ENCODE measurements at regions not wholly inside any gene's neighbourhood (a gene's known extent, or its start where the extent isn't known, plus 50 kb on each side); places are given as distances from the start of the nearest gene placed in this dataset.

GRCh38 chr5:58399951-58400350, 59.9 kb downstream of the PLK2 start:
- Histone ChIP-seq H3K27me3 (no peaks in the 10 kb centered on the region), H3K9ac (no peak overlapping the region), H3K27ac (no peak overlapping the region), H3F3A (ENCODE audit: low read depth) (no peaks in the 10 kb centered on the region), H3K36me3 (no peaks in the 10 kb centered on the region), H3K4me2 (no peak overlapping the region), H2AFZ (replicated peaks) (no peak overlapping the region), H3K79me2 (ENCODE audit: low read depth) (no peaks in the 10 kb centered on the region), H3K4me3 (no peak overlapping the region), H3K9me3 (ENCODE audit: low read depth) (no peaks in the 10 kb centered on the region), H4K20me1 (ENCODE audit: low read depth) (no peaks in the 10 kb centered on the region), H3K4me1 (no peaks in the 10 kb centered on the region)
- Mint-ChIP-seq H3K9me3 (no peaks in the 10 kb centered on the region), H3K27ac (no peak overlapping the region), H3K4me3 (no peak overlapping the region), H3K36me3 (no peaks in the 10 kb centered on the region), H3K4me1 (no peaks in the 10 kb centered on the region), H3K27me3 (ENCODE audit: insufficient read depth, low read depth) (peaks cover 2% of the 10 kb centered on the region)
- TF ChIP-seq EZH2phosphoT487 (IDR thresholded peaks at IDR 0.05) (no peak), CTCF (IDR thresholded peaks at IDR 0.05) (no peak), EZH2 (IDR thresholded peaks at IDR 0.05) (no peak)
- DNase-seq (ENCODE audit: low spot score): no peak

- no peaks in the 10 kb centered on the region for H3K36me3 ChIP-seq
- H3K79me2 ChIP-seq (ENCODE audit: low read depth): no peaks in the 10 kb centered on the region
- H3K4me2 ChIP-seq: no peak overlapping the region
- H4K20me1 ChIP-seq (ENCODE audit: low read depth): no peaks in the 10 kb centered on the region
- no peaks in the 10 kb centered on the region for H3K27me3 ChIP-seq
- TF ChIP-seq EZH2phosphoT487 (IDR thresholded peaks at IDR 0.05) (no peak), CTCF (IDR thresholded peaks at IDR 0.05) (no peak), EZH2 (IDR thresholded peaks at IDR 0.05) (no peak)
- no peaks in the 10 kb centered on the region for H3K4me1 ChIP-seq
- Mint-ChIP-seq H3K36me3 (no peaks in the 10 kb centered on the region), H3K4me1 (peaks cover 5% of the 10 kb centered on the region), H3K9me3 (no peaks in the 10 kb centered on the region), H3K4me3 (no peak overlapping the region), H3K27ac (no peak overlapping the region), H3K27me3 (ENCODE audit: insufficient read depth, low read depth) (peaks cover 2% of the 10 kb centered on the region)
- no peak overlapping the region for H3K27ac ChIP-seq
- H3K9ac ChIP-seq: no peak overlapping the region
- H3F3A ChIP-seq (ENCODE audit: low read depth): no peaks in the 10 kb centered on the region
- H3K4me3 ChIP-seq: no peak overlapping the region
- H2AFZ ChIP-seq (replicated peaks): no peak overlapping the region
- DNase-seq (ENCODE audit: low spot score): no peak
- no peaks in the 10 kb centered on the region for H3K9me3 ChIP-seq (ENCODE audit: low read depth)
These were observed 65.5 kb downstream of the PLK2 start for GRCh38 chr5:58394339-58394738.

GRCh38 chr5:58393716-58394115, 66.2 kb downstream of the PLK2 start:
- H3K4me3 ChIP-seq: no peak overlapping the region
- H3K36me3 Mint-ChIP-seq: no peaks in the 10 kb centered on the region
- H3K4me2 ChIP-seq: no peak overlapping the region
- no peaks in the 10 kb centered on the region for H4K20me1 ChIP-seq (ENCODE audit: low read depth)
- no peaks in the 10 kb centered on the region for H3K9me3 Mint-ChIP-seq
- H3K9me3 ChIP-seq (ENCODE audit: low read depth): no peaks in the 10 kb centered on the region
- no peak overlapping the region for H3K4me3 Mint-ChIP-seq
- no peak overlapping the region for H2AFZ ChIP-seq (replicated peaks)
- H3K9ac ChIP-seq: no peak overlapping the region
- H3K79me2 ChIP-seq (ENCODE audit: low read depth): no peaks in the 10 kb centered on the region
- H3K36me3 ChIP-seq: no peaks in the 10 kb centered on the region
- DNase-seq (ENCODE audit: low spot score): no peak
- no peak overlapping the region for H3K27ac ChIP-seq
- H3K4me1 ChIP-seq: no peaks in the 10 kb centered on the region
- TF ChIP-seq CTCF (IDR thresholded peaks at IDR 0.05) (no peak), EZH2phosphoT487 (IDR thresholded peaks at IDR 0.05) (no peak), EZH2 (IDR thresholded peaks at IDR 0.05) (no peak)
- H3K4me1 Mint-ChIP-seq: peaks cover 5% of the 10 kb centered on the region
- H3K27me3 Mint-ChIP-seq (ENCODE audit: insufficient read depth, low read depth): peaks cover 2% of the 10 kb centered on the region
- H3K27me3 ChIP-seq: no peaks in the 10 kb centered on the region
- no peaks in the 10 kb centered on the region for H3F3A ChIP-seq (ENCODE audit: low read depth)
- no peak overlapping the region for H3K27ac Mint-ChIP-seq

GRCh38 chr5:58392496-58392895, 67.4 kb downstream of the PLK2 start:
- no peak overlapping the region for H3K27ac Mint-ChIP-seq
- Histone ChIP-seq H3K27me3 (no peaks in the 10 kb centered on the region), H3K27ac (no peak overlapping the region), H3K9me3 (ENCODE audit: low read depth) (no peaks in the 10 kb centered on the region), H3F3A (ENCODE audit: low read depth) (no peaks in the 10 kb centered on the region), H2AFZ (replicated peaks) (peak overlapping the region; percentile 12), H3K4me2 (no peak overlapping the region), H3K9ac (no peak overlapping the region), H4K20me1 (ENCODE audit: low read depth) (no peaks in the 10 kb centered on the region), H3K4me1 (no peaks in the 10 kb centered on the region), H3K79me2 (ENCODE audit: low read depth) (no peaks in the 10 kb centered on the region), H3K36me3 (no peaks in the 10 kb centered on the region), H3K4me3 (no peak overlapping the region)
- DNase-seq (ENCODE audit: low spot score): no peak
- no peaks in the 10 kb centered on the region for H3K9me3 Mint-ChIP-seq
- H3K4me1 Mint-ChIP-seq: peaks cover 5% of the 10 kb centered on the region
- no peak overlapping the region for H3K4me3 Mint-ChIP-seq
- peaks cover 2% of the 10 kb centered on the region for H3K27me3 Mint-ChIP-seq (ENCODE audit: insufficient read depth, low read depth)
- no peaks in the 10 kb centered on the region for H3K36me3 Mint-ChIP-seq
- TF ChIP-seq EZH2phosphoT487 (IDR thresholded peaks at IDR 0.05) (no peak), EZH2 (IDR thresholded peaks at IDR 0.05) (no peak), CTCF (IDR thresholded peaks at IDR 0.05) (no peak)
